ENCODE measurements at regions not wholly inside any gene's neighbourhood (a gene's known extent, or its start where the extent isn't known, plus 50 kb on each side); places are given as distances from the start of the nearest gene placed in this dataset.
A peak's percentile ranks its signal among the peaks of the same experiment; 100 is the strongest.

GRCh38 chr9:99515895-99516656, 294.0 kb downstream of the SEC61B start:
- Histone ChIP-seq H3K27me3 (ENCODE audit: control insufficient read depth in 2 of 2, insufficient read depth in 2 of 2, low read length in 2 of 2) (0 out of 5 replicates have a peak, but pooled peaks cover 0 to 5% of the 10 kb centered on the region in 2 experiments), H3K4me2 (ENCODE audit: insufficient read depth, low read length) (no peak overlapping the region), H3K9me1 (ENCODE audit: control insufficient read depth, insufficient read depth, low read length) (no peaks in the 10 kb centered on the region), H3K79me2 (ENCODE audit: control insufficient read depth, insufficient read depth, low read length) (no peaks in the 10 kb centered on the region), H3K9ac (ENCODE audit: insufficient read depth in 1 of 2, low read depth in 2 of 2, low read length in 2 of 2) (no peak overlapping the region), H3K4me1 (replicated peaks in 1 of 2; ENCODE audit: control insufficient read depth in 2 of 2, insufficient read depth in 2 of 2, low read length in 2 of 2) (no peaks in the 10 kb centered on the region), H2AFZ (ENCODE audit: low read depth, low read length) (no peak overlapping the region), H3K36me3 (ENCODE audit: control insufficient read depth, insufficient read depth, low read length) (no peaks in the 10 kb centered on the region), H3K4me3 (no peak overlapping the region), H4K20me1 (replicated peaks; ENCODE audit: control insufficient read depth, insufficient read depth, low read length) (no peaks in the 10 kb centered on the region), H3K9me3 (replicated peaks; ENCODE audit: control insufficient read depth, insufficient read depth, low read depth, low read length) (no peaks in the 10 kb centered on the region), H3K27ac (ENCODE audit: extremely low read depth, low read depth, low read length) (no peak overlapping the region)
- CTCF ChIA-PET (ENCODE audit: low intra/inter-chr PET ratio): no interaction called here
- ATAC-seq (no peak), FAIRE-seq (no peak), DNase-seq (ENCODE audit: extremely low read depth in 1 of 4, low spot score in 3 of 4) (no peak)
- in situ Hi-C loops (cut with MboI) (no loop called here), intact Hi-C loops (cut with micrococcal nuclease) (no loop called here)
- TF ChIP-seq ZFP36 (IDR thresholded peaks at IDR 0.05; ENCODE audit: low read depth, low read length, partially characterized antibody) (peak; percentile 68), ZBTB43 (CRISPR knock-in tag; IDR thresholded peaks at IDR 0.05) (no peak), ETS2 (tag; IDR thresholded peaks at IDR 0.05; ENCODE audit: borderline replicate concordance, poor library complexity, severe bottlenecking) (no peak)
- WGBS (ENCODE audit: insufficient coverage, low coverage, missing lambda C conversion rate): 3% methylated on average over 7 of the region's 7 CpGs
- BruUV-seq (replicated peaks): no TSS peak
- POLR2A ChIA-PET: interaction anchor here (0.6 kb wide), 1 partner anchor 45 kb away, joined by 3 read pairs; no protein-coding TSS in a partner anchor

DNA sequence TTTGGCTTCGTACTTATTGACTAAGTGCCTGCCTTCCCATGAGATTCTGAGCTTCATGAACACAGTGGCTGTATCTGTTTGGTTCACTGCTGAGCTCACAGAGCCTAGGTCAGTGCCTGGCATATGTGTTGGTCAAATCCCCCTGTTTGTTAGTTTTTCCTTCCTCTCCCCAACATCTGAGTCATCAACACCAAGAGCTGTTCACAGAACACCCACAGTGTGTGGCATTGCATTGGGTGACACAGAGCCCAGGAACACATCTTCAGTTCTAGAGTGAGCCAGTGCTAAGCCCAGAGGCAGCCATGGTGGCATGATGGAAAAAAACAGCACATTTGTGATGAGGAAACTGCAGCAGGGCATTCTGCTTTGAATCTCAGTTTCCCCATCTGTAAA, 294.6 kb downstream of the SEC61B start:
- no peaks in the 10 kb centered on the region for H3K9me1 ChIP-seq (ENCODE audit: control insufficient read depth, insufficient read depth, low read length)
- BruUV-seq (replicated peaks): no TSS peak
- TF ChIP-seq ETS2 (tag; IDR thresholded peaks at IDR 0.05; ENCODE audit: borderline replicate concordance, poor library complexity, severe bottlenecking) (no peak), SAFB2 (IDR thresholded peaks at IDR 0.05; ENCODE audit: borderline replicate concordance, low read depth, low read length, severe bottlenecking) (no peak), NUFIP1 (IDR thresholded peaks at IDR 0.05; ENCODE audit: partially characterized antibody) (no peak), NBN (IDR thresholded peaks at IDR 0.05; ENCODE audit: low read depth) (no peak), ZNF316 (IDR thresholded peaks at IDR 0.05) (no peak), FOXK2 (conservative IDR thresholded peaks at IDR 0.05 in 1 of 2, IDR thresholded peaks at IDR 0.05 in 1 of 2; ENCODE audit: low read depth in 2 of 2) (no peak), NR4A1 (CRISPR knock-in tag; IDR thresholded peaks at IDR 0.05) (no peak), NR4A1 (tag; IDR thresholded peaks at IDR 0.05) (no peak), MXD1 (CRISPR knock-in tag; IDR thresholded peaks at IDR 0.05; ENCODE audit: borderline replicate concordance, poor library complexity, severe bottlenecking) (no peak)
- TF ChIP-seq, protein P1, sequence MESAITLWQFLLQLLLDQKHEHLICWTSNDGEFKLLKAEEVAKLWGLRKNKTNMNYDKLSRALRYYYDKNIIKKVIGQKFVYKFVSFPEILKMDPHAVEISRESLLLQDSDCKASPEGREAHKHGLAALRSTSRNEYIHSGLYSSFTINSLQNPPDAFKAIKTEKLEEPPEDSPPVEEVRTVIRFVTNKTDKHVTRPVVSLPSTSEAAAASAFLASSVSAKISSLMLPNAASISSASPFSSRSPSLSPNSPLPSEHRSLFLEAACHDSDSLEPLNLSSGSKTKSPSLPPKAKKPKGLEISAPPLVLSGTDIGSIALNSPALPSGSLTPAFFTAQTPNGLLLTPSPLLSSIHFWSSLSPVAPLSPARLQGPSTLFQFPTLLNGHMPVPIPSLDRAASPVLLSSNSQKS (CRISPR knock-in tag; IDR thresholded peaks at IDR 0.05): no peak
- 0 out of 5 replicates have a peak, but pooled peaks cover 0 to 5% of the 10 kb centered on the region in 2 experiments for H3K27me3 ChIP-seq (ENCODE audit: control insufficient read depth in 2 of 2, insufficient read depth in 2 of 2, low read length in 2 of 2)
- H3K4me1 ChIP-seq (replicated peaks in 1 of 2; ENCODE audit: control insufficient read depth in 2 of 2, insufficient read depth in 2 of 2, low read length in 2 of 2): no peaks in the 10 kb centered on the region
- H2AFZ ChIP-seq (ENCODE audit: low read depth, low read length): no peak overlapping the region
- H3K9me3 ChIP-seq (replicated peaks; ENCODE audit: control insufficient read depth, insufficient read depth, low read depth, low read length): no peaks in the 10 kb centered on the region
- in situ Hi-C loops (cut with MboI): no loop called here
- H3K79me2 ChIP-seq (ENCODE audit: control insufficient read depth, insufficient read depth, low read length): no peaks in the 10 kb centered on the region
- WGBS (ENCODE audit: insufficient coverage, low coverage, missing lambda C conversion rate): 0% methylated on average over 1 of the region's 1 CpG
- H4K20me1 ChIP-seq (replicated peaks; ENCODE audit: control insufficient read depth, insufficient read depth, low read length): no peaks in the 10 kb centered on the region
- ATAC-seq (no peak), DNase-seq (ENCODE audit: extremely low read depth in 1 of 4, low spot score in 3 of 4) (no peak), FAIRE-seq (no peak)
- no peak overlapping the region for H3K9ac ChIP-seq (ENCODE audit: insufficient read depth in 1 of 2, low read depth in 2 of 2, low read length in 2 of 2)
- intact Hi-C loops (cut with micrococcal nuclease): no loop called here
- ChIA-PET CTCF (ENCODE audit: low intra/inter-chr PET ratio) (no interaction called here), POLR2A (no interaction called here)
- H3K4me3 ChIP-seq: no peak overlapping the region
- no peaks in the 10 kb centered on the region for H3K36me3 ChIP-seq (ENCODE audit: control insufficient read depth, insufficient read depth, low read length)
- no peak overlapping the region for H3K27ac ChIP-seq (ENCODE audit: extremely low read depth, low read depth, low read length)
- no peak overlapping the region for H3K4me2 ChIP-seq (ENCODE audit: insufficient read depth, low read length)
